K562 (cell line): ENCODE measurements at regions not wholly inside any gene's neighbourhood (a gene's known extent, or its start where the extent isn't known, plus 50 kb on each side); places are given as distances from the start of the nearest gene placed in this dataset.

Experiments
- BMI1 ChIP-seq: fragments of 150-350 bp; IDR thresholded peaks from 2 replicates; pipeline ENCODE4 v1.6.1; 2014; ENCODE audit warnings: low read length
- CBX5 ChIP-seq: IDR thresholded peaks from 2 replicates; pipeline ENCODE4 v1.6.1; 2014; ENCODE audit warnings: low read depth, borderline replicate concordance
- CC2D1A ChIP-seq: fragments of 450-650 bp; IDR thresholded peaks from 2 replicates; pipeline ENCODE4 v1.6.1; 2017; ENCODE audit warnings: mild to moderate bottlenecking
- E2F4 ChIP-seq: sonication (generic); formaldehyde crosslinking; IDR thresholded peaks from 2 replicates; pipeline ENCODE4 v1.8.0; 2022; ENCODE audit warnings: mild to moderate bottlenecking, low read depth, missing genetic modification reagents
- ELK3 ChIP-seq: fragments of 450-650 bp; formaldehyde crosslinking; IDR thresholded peaks from 2 replicates; pipeline ENCODE4 v1.4.0; 2020; ENCODE audit warnings: mild to moderate bottlenecking
- EWSR1 ChIP-seq: fragments of 450-650 bp; IDR thresholded peaks from 2 replicates; pipeline ENCODE4 v1.6.1; 2018; ENCODE audit warnings: borderline replicate concordance, mild to moderate bottlenecking, low read depth, moderate library complexity; ENCODE audit not compliant: partially characterized antibody
- FOXJ2 ChIP-seq: fragments of 200-800 bp; sonication (Bioruptor generic); IDR thresholded peaks from 2 replicates; pipeline ENCODE4 v1.6.1; 2016; ENCODE audit warnings: missing genetic modification characterization, missing compliant biosample characterization
- FOXO4 ChIP-seq: fragments of 450-650 bp; formaldehyde crosslinking; IDR thresholded peaks from 2 replicates; pipeline ENCODE4 v1.4.0; 2020; ENCODE audit warnings: mild to moderate bottlenecking, moderate library complexity
- GABPA ChIP-seq: fragments of 200-800 bp; sonication (Bioruptor generic); conservative IDR thresholded peaks from 2 replicates; pipeline ENCODE4 v1.6.1; 2016; ENCODE audit warnings: low read depth, missing genetic modification characterization, missing compliant biosample characterization
- GTF2A2 ChIP-seq: IDR thresholded peaks from 2 replicates; pipeline ENCODE4 v1.6.1; 2016; ENCODE audit warnings: mild to moderate bottlenecking, missing genetic modification characterization, missing compliant biosample characterization
- MAFF ChIP-seq: IDR thresholded peaks from 2 replicates; pipeline ENCODE4 v1.6.1; 2012; ENCODE audit warnings: low read length, improper control_type of control experiment
- MTA1 ChIP-seq: fragments of 450-650 bp; IDR thresholded peaks from 2 replicates; pipeline ENCODE4 v1.6.1; 2017; ENCODE audit warnings: borderline replicate concordance
- NFATC3 ChIP-seq: fragments of 450-650 bp; IDR thresholded peaks from 2 replicates; pipeline ENCODE4 v1.6.1; 2017; ENCODE audit warnings: mild to moderate bottlenecking
- NFE2 ChIP-seq: IDR thresholded peaks from 2 replicates; pipeline ENCODE4 v1.6.1; 2014; ENCODE audit warnings: antibody characterized with exemption, low read depth
- PRMT5 ChIP-seq: sonication (generic); formaldehyde crosslinking; IDR thresholded peaks from 2 replicates; pipeline ENCODE4 v1.5.0; 2020; ENCODE audit warnings: missing genetic modification reagents
- RBM15 ChIP-seq: fragments of 200-400 bp; formaldehyde crosslinking; IDR thresholded peaks from 2 replicates; pipeline ENCODE4 v1.6.1; 2018; ENCODE audit warnings: mild to moderate bottlenecking, low read length, moderate library complexity; ENCODE audit not compliant: insufficient read depth
- SMAD2 ChIP-seq: fragments of 150-350 bp; IDR thresholded peaks from 2 replicates; pipeline ENCODE4 v1.6.1; 2014; ENCODE audit warnings: low read depth, mild to moderate bottlenecking, low read length
- SOX6 ChIP-seq: fragments of 450-650 bp; IDR thresholded peaks from 2 replicates; pipeline ENCODE4 v1.6.1; 2014; ENCODE audit warnings: mild to moderate bottlenecking
- TAF1 ChIP-seq: IDR thresholded peaks from 2 replicates; pipeline ENCODE4 v1.6.1; 2011; ENCODE audit warnings: mild to moderate bottlenecking, low read length, moderate library complexity; ENCODE audit not compliant: insufficient read depth, control insufficient read depth, severe bottlenecking; ENCODE audit errors: extremely low read depth
- THAP7 ChIP-seq: fragments of 250-450 bp; sonication (Bioruptor Pico); IDR thresholded peaks from 2 replicates; pipeline ENCODE4 v1.5.0; 2021
- ZBED1 ChIP-seq: IDR thresholded peaks from 2 replicates; pipeline ENCODE4 v1.6.1; 2014
- ZHX1 ChIP-seq: fragments of 150-350 bp; conservative IDR thresholded peaks from 2 replicates; pipeline ENCODE4 v1.6.1; 2014; ENCODE audit warnings: low read length
- ZNF224 ChIP-seq: sonication (generic); formaldehyde crosslinking; IDR thresholded peaks from 2 replicates; pipeline ENCODE4 v1.8.0; 2022; ENCODE audit warnings: mild to moderate bottlenecking, missing genetic modification reagents
- ZNF263 ChIP-seq: sonication (generic); formaldehyde crosslinking; IDR thresholded peaks from 2 replicates; pipeline ENCODE4 v1.8.0; 2022; ENCODE audit warnings: mild to moderate bottlenecking, missing genetic modification reagents, borderline replicate concordance
- ZNF311 ChIP-seq: fragments of 250-450 bp; sonication (Bioruptor Pico); IDR thresholded peaks from 2 replicates; pipeline ENCODE4 v1.4.0; 2020; ENCODE audit warnings: mild to moderate bottlenecking, moderate library complexity
- ZNF707 ChIP-seq: fragments of 250-450 bp; sonication (Bioruptor Pico); conservative IDR thresholded peaks from 2 replicates; pipeline ENCODE4 v1.8.0; 2022; ENCODE audit warnings: inconsistent platforms, mild to moderate bottlenecking, moderate library complexity

- TF ChIP-seq E2F4 (CRISPR knock-in tag), result no peak
- no peak for TF ChIP-seq THAP7 (CRISPR knock-in tag)
- TF ChIP-seq FOXO4 (CRISPR knock-in tag), result no peak
- TF ChIP-seq SMAD2, result 0 out of 2 replicates have a peak, but pooled peaks have one; percentile 43
- no peak for TF ChIP-seq TAF1
- no peak for TF ChIP-seq BMI1
- 0 out of 2 replicates have a peak, but pooled peaks have one; percentile 38 for TF ChIP-seq ZHX1
- TF ChIP-seq CBX5, result no peak
- TF ChIP-seq FOXJ2, result no peak
- TF ChIP-seq MTA1, result no peak
- no peak for TF ChIP-seq ELK3
- TF ChIP-seq ZBED1, result no peak
- TF ChIP-seq ZNF224 (CRISPR knock-in tag), result no peak
- TF ChIP-seq ZNF263, result peak; percentile 36; the same call in 1 of the 2 replicates
- TF ChIP-seq NFE2, result no peak
- TF ChIP-seq EWSR1, result no peak
- TF ChIP-seq GTF2A2 (tag), result no peak
- no peak for TF ChIP-seq ZNF311 (CRISPR knock-in tag)
- TF ChIP-seq CC2D1A, result peak; percentile 92
- no peak for TF ChIP-seq GABPA (tag)
- TF ChIP-seq PRMT5, result no peak
- no peak for TF ChIP-seq MAFF
- 0 out of 2 replicates have a peak, but pooled peaks have one; percentile 10 for TF ChIP-seq SOX6
- TF ChIP-seq NFATC3, result no peak
- no peak for TF ChIP-seq ZNF707 (CRISPR knock-in tag)
- TF ChIP-seq RBM15, result no peak
Observed at GRCh38 chr3:14261229-14261628, 82.6 kb downstream of the LSM3 start (continued).
